Fibroblast of skin of right biceps (primary cell): ENCODE measurements at regions not wholly inside any gene's neighbourhood (a gene's known extent, or its start where the extent isn't known, plus 50 kb on each side); places are given as distances from the start of the nearest gene placed in this dataset.
A peak's percentile ranks its signal among the peaks of the same experiment; 100 is the strongest.

Experiments
- DNase-seq: peaks from one replicate; pipeline ENCODE4 v3.0.0-alpha.2; 2013

DNA sequence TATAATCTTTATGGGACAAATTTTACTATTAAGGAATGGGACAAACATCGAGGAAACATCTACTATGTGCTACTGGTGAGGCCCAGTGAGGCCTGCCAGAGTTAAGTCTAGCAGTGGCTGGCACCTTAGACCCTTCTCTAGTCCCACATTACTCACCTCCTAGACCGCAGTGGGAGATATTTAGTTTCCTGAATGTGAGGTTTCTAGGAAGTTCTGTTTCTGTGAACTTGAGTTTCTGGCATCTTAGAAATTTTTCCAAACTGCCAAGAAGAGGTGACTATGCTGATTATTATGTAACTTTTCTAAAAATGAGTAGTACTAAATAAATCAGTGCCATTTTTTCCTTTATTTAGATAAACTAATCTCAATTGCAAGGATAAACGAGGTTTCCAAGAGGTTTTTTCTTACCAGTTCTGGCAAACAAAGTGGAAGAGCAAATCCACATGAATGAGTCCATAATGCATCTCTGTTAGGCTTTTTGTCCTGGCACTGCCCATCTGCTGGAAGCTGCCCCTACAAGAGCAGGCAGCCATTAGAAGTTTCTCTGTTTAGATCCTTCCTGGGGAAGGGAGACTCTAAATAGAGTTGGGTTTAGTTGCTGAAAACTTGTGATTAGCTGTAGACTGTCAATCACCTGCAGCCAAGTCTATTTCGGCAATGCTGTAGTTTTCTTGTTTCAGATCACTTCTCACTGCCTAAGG lies 348.7 kb downstream of the MAN2A1 start:
- peak; percentile 22 for DNase-seq

DNA sequence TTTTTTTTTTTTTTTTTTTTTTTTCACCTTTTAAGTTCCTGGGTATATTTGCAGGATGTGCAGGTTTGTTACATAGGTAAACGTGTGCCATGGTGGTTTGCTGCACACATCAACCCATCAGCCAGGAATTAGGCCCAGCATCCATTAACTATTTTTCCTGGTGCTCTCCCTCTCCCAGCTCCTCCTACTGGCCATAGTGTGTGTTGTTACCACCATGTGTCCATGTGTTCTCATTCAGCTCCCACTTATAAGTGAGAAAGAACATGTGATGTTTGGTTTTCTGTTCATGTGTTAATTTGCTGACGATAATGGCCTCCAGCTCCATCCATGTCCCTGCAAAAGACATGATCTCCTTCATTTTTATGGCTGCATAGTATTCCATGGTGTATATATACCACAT lies 350.5 kb downstream of the MAN2A1 start:
- no peak for DNase-seq

DNA sequence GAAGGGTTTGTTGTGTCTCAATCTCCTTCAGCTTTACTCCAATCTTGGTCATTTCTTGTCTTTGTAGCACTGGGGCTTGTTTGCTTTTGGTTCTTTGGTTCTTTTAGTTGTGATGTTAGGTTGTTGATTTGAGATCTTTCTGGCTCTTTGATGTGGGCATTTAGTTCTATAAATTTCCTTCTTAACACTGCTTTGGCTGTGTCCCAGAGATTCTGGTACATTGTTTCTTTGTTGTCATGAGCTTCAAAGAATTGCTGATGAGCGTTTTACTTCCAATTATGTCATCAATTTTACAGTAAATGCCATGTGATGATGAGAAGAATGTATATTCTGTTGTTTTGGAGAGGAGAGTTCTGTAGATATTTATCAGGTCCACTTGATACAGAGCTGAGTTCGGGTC lies 353.3 kb downstream of the MAN2A1 start:
- DNase-seq: no peak

DNA sequence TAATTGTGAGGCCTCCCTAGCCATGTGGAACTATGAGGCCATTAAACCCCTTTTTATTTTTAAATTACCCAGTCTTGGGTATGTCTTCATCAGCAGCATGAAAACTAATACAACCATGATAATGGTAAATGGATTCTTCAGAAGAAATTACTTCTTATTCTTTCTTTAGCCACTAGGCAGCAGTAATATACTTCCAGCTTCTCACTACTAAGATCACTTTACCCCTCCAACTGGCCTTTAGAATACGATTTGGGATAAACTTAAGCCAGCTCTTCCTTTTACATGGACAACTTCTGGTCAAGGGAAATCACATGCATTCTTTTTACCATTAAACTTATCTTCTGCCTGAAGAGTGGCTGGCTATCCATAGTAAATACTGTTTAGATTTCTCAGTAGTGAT lies 355.4 kb downstream of the MAN2A1 start:
- DNase-seq: peak; percentile 12

DNA sequence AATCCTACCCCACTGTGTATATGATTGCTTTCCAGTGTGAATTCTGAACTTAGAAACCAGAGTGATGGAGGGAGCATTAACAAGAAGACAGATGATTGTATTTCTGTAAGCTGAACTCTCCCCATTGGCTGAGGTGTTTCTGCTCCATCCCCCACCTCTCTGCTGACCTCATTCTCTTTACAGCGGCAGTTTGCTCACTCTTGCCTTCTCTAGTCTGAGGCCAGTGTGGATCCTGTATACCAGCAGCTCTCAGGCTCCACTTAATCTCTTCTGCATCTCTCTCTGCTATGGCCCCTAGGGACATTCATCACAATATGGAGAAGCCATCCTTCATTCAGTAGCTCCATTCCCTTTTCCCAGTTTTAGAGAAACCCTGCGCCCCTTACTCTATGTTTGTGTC lies 358.8 kb downstream of the MAN2A1 start:
- peak; percentile 18 for DNase-seq

DNA sequence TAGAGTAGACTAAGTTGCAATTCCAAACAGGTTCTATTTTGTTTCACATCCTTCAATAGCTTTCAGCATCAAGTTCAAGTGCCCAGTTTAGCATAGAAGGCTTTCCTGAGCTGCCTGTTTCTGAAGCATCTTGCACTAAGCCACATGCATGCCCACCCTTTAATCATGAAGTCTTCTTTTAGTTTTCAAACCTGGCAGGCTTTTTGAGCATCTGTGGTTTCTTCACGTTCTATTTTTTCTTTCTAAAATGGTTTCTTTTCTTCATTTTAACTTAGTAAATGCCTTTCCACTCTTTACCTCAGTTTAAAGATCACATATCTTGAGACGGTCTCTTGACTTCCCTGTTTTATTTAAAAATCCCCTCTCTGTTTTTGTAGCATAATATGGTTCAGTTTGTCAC lies 360.1 kb downstream of the MAN2A1 start:
- no peak for DNase-seq

DNA sequence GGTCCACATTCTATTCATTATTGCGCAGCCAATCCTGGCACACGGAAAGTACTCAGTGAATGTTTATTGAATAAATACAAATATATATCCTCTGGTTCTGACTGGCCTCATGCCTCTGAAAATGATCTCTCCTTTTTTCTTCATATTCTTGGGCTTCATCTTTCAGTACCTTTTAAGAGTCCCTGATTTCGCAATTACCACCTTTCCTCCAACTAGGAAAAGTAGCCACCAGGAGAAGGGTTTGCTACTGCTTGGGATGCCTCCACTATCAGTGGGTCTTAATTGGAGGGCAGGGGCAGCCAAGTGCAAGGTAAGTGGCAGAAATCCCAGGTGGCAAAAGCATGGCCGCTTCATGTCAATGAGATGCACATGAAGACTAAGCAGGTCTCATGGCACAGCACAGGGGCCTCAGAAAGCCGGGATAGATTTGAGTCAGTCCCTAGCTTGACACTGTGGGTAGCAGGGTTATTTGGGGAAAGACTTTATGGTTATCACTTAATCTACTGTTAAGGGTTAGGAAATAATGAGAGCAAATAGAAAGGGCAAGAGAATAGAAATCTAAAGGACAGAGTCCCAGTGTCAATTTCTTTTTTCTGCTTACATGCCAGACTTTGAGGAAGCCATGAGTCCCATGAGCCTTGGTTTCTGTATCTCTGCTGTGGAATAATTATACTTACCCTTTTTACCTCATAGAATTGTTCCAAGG lies 361.1 kb downstream of the MAN2A1 start:
- DNase-seq: no peak

DNA sequence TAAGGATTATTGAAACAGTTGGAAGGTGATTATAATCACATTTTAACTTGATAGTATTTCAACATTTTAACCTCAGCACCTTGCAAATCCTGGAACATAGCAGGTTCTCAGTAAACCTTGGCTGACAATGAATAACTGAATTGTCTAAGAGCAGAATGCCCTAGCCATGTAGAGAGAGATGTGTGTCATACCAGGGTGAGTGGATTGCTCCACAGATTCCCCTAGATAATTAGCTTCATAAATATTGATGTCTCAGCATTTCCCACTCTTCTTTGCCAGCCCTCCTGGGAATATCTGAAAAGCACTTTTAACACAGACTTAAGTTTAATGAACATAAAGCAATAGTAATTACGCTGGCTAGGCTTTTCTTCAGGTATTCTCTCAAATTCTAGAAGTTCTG lies 363.5 kb downstream of the MAN2A1 start:
- DNase-seq: no peak

DNA sequence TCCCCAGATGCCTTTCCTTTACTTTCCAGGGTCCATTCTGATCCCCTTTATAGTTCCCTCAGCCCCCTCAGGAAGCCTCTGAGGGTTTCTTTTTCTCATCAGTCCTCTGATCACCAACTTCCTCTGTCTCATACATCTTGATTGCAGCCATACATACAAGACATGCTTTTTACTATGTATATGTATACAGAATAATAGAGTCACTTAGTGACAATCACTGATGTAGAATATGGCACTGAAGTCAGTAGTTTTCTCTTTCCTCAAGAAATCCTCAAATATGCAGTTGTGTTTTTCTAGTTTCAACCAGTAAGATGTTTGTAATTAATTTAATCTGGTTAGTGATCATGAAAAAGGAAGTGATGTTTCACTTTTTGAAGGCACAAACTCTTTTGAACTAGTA lies 364.1 kb downstream of the MAN2A1 start:
- DNase-seq: no peak

DNA sequence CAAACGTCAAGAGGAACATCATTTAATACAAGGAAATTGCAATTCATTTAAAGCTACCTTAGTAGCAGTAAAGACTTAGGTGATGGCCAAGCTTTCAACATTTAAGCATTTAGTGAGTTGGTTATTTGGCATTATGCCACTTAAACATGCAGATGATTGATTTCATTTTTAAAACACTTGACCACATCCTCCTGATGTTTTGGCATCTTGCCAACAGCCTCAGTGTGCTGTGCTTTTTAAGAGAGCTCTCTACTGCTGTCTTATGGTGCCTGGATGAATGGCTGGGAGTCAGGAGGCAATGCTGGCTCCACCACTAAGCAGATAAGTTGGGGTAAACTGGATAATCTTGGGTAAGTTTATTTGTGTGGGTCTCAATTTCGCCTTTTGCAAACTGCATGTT lies 364.5 kb downstream of the MAN2A1 start:
- DNase-seq: peak; percentile 90

DNA sequence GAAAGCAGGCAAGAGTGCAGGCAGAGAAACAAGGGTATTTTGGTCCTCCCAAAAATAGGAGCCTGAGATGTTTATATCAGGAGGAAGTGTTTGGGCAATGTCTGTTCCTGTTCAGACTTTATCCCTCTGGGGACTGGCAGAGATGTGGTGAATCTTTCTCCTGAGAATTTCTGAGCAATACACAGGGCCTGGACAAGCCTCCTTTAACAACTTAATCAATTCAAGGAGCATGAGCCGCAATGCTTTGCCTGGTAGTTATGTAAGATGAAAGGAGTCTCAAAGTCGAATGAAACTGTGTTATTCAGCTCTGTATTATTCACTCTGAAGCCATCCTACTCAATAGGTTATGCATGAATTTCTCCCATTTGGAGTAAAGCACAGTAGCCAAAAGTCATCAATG lies 365.6 kb downstream of the MAN2A1 start:
- DNase-seq: peak; percentile 76

DNA sequence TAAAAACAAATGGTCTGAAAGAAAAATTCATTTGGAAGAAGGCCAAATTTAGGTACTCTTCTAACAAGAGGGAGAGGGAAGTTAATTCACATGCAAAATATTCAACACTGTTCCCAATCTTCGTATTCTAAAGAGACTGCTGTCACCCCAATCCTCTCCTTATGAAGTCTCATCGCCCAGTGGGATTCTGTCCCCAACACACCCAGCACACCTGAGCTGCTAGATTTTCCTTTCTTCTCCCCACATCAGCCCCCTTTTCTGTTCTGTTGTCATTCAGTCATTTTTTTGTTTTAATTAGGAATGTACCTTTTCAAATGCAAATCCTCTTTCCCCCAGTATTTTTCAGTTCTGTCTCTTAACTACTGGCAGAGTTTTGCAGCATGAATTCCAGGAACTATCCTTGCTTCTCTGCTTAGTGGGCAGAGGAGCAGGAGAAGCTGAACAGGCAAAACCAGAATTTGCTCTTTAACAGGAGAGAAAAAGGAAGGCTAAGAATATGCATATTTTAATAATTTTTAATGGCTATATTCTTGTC lies 366.9 kb downstream of the MAN2A1 start:
- DNase-seq: no peak

DNA sequence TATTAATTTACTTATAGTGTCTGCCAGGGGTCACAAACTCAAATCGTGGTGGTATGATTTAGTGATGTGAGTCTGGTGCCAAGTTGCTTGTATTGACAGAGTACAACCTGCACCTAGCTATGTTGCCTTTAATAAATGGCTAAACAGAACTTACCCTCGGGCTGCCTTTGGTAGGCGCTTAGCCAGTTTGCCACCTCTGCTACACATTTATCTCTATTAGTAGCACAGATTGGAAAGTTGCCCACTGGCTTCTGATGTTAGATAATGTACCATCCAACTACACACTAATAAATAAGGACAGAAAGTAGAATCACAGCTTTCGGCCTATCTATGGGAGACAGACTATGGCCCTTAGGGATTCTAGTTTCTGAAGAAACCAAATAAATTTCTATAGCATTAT lies 368.4 kb downstream of the MAN2A1 start:
- DNase-seq: no peak

DNA sequence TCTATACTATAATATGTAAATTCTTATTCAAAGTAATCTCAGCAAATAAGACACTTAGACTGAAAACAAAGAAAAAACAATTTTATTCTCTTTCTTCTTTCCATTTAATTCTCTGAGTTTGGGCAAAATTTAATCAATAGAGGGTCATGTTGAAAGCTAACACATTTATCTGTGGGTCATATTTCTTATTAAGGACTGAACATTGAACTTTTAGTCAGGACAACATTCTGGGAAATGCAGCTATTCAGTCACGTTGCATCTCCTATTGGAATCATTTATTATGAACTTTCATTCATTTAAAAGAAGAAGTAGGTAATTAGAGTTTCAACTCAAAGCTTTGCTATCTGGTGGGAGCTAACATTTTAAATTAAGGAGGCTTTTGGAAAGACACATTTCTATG lies 372.5 kb downstream of the MAN2A1 start:
- no peak for DNase-seq

DNA sequence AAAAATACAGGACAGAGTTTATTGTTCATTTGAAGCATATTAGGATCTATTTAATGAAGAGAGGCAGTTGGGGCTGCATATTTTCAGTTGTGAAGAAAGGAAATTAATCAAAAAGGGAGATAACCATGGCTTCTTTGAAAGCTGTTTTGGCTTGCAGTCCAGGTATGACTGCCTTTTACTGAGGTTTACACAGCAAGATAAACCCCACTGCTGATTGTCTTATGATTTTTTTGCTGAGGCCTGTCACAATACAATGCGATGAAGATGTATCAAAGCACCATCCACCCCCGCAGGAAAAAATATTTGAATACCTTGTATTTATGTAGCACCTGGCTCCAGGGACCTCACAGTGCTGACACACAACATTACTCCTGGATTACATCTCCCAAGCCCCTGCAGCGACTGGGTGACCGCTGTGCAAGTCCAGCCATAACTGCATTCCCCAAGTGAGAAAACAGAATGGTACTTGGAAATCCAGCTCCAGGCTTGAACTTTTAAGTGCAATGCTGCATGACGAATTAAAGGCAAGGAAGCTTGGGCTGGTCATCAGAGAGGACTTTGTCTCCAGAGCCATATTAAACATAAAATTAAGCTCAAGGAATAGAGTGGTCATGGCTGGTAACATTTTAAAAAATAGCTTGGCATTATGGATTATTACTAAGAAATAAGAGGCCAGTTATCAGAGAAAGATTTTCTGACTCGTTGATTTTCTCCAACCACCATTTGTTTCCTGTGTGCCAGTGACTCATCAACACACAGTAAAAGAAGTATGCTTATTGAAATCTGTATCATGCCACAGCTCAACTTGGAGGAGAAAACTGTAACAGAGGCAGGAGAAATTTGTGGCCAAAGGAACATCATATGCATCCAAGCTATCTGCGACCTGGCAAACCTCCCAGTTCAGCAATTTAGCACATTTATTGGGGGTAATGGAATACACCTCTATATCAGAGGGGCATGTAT lies 374.2 kb downstream of the MAN2A1 start:
- DNase-seq: peak; percentile 71

DNA sequence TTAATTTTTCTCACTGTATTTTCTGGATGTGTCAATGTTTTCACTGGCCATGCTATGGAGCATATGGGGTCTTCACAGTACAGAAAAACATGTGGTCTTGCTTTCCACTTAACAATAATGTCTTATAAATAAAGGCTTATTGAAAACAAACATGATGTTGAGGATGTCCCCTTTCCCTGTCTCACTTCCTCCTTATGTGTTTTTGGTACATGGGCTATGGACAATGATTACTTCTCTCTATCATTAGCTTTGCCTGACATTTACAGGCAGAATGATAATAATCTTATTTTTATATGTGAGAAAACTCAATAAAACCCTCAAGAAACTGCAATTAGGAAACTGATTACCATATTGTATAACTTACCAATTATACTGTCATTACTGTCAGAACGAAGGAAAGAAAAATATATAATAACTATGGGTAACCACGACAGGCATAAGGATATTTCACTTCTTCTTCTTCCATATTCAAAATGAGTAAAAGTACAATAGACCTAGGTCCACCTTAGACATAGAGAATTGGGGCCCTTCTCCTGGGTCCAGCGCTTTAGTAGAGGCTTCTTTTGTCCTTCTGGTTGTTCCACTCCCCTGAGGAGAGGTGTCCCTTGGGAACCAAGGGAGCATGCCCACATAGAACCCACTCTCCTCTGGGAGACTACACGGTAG lies 375.0 kb downstream of the MAN2A1 start:
- DNase-seq: no peak

DNA sequence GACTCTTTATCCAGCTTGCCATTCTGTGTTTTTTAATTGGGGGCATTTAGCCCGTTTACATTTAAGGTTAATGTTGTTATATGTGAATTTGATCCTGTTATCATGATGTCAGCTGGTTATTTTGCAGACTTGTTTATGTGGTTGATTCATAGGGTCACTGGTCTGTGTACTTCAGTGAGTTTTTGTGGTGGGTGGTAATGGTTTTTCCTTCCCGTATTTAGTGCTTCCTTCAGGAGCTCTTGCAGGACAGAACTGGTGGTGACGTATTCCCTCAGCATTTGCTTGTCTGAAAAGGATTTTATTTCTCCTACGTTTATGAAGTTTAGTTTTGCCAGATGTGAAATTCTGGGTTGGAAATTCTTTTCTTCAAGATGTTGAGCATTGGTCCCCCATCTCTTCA lies 381.1 kb downstream of the MAN2A1 start:
- DNase-seq: no peak

DNA sequence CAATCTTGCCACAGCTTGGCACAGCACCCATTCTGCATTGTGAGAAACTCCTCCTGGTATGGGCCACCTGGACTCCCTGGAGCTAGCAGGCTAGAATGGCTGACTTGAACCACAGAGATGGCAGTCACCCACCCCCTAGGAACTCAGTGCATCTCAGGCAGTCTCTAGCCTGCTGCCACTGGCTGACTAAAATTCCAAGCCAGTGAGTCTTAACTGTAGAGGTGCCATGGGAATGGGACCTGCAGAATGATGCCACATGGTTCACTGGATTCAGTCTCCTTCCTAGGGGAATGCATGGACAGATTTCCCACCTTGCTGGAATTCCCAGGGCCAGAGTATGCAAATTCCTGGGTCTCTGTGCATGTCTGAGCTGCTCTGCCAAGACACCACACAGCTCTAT lies 382.9 kb downstream of the MAN2A1 start:
- DNase-seq: peak; percentile 15

DNA sequence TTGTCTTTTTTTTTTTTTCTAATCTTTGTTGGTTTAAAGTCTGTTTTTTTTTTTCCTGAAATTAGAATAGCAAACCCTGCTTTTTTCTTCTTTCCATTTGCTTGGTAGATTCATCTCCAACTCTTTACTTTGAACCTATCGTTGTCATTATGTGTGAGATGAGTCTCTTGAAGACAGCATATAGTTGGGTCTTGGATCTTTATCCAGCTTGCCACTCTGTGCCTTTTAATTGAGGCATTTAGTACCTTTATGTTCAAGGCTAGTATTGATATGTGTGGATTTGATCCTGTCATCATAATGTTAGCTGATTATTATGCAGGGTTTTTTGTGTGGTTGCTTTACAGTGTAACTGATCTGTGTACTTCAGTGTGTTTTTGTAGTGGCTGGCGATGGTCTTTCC lies 383.8 kb downstream of the MAN2A1 start:
- DNase-seq: no peak

DNA sequence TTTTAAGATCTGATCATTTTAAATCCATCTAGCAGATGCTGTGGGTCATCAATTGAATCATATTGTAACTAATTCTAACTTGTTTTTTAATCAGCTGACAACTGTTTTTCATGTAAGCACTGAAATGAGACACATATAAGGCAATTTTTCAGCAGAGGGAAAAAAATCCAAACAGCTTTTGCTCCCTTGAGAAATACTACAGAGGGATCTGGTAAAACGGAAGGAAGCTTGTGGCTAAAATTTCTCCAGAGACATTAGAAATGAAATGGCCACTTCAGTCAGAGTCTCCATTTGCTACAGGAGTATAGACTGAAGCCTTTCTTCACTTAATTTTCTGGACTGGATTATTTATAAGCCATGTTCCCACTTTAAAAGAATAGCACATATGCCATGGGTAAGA lies 385.9 kb downstream of the MAN2A1 start:
- DNase-seq: no peak

DNA sequence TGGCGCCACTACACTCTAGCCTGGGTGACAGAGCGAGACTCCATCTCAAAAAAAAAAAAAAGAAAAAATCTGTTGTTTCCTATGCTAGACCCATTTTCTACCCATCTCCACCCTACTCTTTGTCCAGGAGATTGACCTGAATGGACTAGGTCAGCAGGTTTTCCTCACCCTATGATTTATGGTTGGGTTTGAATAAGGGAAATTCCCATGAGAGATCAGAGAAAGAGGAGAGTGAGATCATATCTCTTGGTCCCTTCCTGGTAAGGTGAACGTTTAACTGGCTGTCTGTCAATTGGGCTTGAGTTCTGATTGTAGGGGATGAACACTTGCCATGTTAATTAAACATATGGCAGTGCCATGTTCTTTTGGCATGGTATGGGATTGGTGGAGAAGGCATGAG lies 387.4 kb downstream of the MAN2A1 start:
- DNase-seq: no peak

DNA sequence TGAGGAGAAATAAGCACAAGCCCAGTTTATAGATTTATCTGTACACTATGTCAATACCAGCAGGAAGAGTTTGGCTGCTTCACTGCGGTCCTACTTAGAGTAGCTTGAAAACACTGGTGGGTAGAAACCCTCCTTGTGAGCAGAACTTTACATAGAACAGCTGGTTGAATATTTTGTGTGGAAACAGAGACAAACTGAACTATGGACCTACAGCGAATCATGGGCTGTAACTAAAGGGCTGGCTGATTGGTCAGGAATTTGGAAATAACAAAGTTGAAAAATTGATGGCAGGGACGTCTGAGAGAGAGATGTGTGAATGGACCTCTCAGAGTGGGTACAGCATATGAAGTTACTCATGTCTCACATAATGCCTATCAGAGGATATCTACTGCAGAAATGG lies 392.5 kb downstream of the MAN2A1 start:
- no peak for DNase-seq

DNA sequence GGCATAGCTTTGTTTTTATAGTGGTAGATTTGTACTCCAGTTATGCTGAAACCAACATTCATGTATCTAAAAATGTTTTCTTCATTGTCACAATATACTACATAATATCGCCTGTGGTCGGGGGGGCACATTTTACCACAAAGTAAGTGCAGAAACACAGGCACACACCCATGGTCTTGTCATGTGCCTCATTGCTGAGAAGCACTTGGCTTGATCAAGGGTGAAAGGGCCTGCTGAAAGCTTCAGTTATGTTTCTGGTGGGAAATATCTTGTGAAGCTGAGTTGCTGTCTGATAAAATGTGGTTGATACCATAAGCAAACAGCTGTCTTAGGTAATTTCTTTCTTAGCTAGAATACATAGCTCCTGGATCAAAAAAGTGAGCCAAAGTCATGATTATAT lies 393.1 kb downstream of the MAN2A1 start:
- DNase-seq: no peak
